ENCODE measurements at regions not wholly inside any gene's neighbourhood (a gene's known extent, or its start where the extent isn't known, plus 50 kb on each side); places are given as distances from the start of the nearest gene placed in this dataset.

DNA sequence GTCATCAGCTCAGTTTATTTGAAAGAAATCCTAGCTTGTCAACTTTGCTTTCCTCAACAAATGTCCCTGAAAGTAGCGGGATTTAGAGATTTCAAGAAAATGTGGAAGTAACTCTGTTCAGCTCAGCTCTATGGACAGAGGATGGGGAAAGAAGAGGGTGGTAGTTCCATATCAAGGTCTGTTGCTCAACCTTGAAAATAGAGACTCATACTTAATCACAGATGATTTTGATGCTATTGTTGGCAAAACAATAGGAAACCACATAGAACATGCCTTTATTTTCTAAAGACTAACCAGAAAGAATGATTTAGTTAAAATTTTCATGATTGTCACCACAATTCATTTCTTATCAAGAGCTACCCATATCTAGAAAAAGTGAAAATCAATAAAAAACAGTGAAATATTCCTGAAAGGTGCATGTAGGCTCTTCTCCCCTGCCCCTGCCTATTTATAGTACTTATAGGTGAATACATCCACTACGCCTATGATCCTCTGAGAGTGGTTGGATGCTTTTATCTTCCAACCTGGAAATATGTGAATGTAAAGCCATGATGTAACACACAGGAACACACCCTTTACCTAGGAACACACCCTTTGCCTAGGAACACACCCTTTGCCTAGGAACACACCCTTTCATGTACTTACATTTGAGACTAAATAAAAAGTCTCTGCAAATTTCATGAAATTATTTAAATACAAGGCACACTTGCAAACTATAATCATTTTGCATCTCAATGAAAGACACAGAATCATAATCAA lies 65.8 kb downstream of the ETAA1 start:
- no peak for DNase-seq

GRCh38 chr2:67463810-67464209 lies 66.7 kb downstream of the ETAA1 start:
- no peak for DNase-seq

DNA sequence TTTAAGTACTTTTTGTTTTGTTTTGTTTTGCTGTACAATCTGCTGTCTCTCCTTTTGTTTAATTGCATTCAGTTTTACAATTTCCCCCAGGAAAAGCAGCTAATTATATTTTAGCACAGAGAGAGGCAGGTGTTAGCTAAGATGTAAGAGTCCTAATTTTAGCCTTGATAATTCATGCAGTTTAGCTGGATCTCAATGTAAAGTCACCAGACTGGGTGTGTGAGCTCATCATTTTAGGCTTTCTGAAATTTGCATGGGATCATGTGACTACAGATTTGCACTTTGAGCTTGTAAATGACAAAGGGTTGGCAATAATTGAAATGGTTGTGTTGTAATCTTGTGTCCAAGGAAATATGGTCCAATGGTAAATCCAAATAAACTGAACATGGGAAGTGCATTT lies 68.5 kb downstream of the ETAA1 start:
- DNase-seq: no peak

DNA sequence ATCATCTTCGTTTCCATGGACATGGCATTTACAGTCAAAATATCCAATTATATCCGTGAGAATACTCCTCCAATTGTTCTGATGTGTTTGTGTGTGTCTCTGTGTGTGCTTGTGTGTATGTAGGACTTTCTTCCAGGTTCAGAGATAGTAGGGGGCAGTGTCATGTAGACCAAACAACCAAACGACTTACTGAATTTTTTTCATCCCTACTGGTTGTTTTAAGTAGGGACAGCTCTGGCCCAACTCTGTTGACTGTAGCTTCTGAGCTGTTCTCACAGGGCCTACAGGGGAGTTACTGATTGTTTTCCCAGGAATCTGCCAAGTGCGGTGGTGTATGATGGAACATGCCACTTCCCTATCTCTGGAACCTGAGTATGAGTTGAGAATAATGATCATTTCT lies 69.6 kb downstream of the ETAA1 start:
- no peak for DNase-seq

GRCh38 chr2:67471681-67472080 lies 74.5 kb downstream of the ETAA1 start:
- DNase-seq: no peak

DNA sequence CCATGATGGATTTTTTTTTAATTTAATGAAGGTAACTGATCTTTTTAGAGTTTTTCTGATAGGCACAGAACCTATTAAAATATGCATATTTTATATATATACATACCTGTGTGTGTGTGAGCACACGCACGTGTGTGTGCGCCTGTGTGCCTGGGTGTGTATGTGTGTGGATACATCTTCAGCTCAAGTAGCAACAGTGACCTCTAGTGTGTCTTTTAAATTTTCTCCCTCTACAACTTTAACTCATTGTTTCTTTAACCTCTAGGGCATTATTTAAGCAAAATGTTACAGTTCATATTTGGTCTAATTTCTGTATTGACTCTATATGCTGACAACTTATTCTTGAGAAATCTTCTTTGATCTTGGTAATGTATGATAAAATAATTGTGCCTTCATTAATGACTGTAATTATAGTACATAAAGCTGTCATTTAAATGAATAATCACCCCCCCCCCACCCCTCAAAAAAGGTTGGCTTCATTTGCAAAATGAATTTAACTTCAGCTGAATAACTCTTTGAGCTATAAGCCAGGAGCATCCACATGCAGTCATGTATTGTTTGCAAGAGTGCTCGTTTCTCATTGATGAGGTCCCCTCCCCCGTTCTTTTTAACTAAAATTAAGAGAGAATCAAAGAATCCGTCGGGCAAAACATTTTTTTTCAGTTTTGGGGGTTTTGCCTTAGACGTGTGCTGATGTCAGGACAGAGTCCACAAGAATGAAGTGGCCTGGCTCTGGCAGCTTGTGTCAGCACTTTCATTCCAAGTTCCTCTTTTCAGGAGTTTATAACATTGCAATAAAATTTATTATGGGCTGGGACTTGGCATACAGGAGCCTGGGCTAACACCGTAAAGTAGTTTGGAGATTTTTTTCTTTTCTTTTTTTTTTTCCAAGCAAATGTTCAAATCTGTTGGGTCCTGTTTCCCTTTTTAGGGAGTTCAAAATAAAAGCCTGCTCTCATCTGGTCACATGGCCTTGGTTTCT lies 80.0 kb downstream of the ETAA1 start:
- DNase-seq: peak; percentile 12

- no peak for DNase-seq
Measured at GRCh38 chr2:67479261-67479660, 82.1 kb downstream of the ETAA1 start.

- no peak for DNase-seq
Measured at GRCh38 chr2:67485431-67485830, 88.3 kb downstream of the ETAA1 start.

GRCh38 chr2:67486041-67486796 lies 89.1 kb downstream of the ETAA1 start:
- DNase-seq: no peak

DNA sequence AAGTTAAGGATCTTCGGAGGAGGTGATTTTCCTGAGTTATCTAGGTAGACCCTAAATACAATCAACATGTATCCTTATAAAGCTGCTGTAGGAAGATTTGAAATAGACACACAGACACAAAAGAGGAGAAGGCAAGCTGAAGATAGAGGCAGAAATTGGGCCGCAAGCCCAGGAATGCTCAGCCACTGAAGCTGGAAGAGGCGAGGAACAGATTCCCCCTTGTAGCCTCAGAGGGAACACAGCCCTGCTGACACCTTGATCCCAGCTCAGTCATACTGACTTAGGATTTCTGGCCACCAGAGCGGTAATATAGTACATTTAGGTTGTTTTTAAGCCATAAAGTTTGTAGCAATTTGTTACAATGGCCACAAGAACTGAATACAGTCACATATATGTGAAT lies 90.9 kb downstream of the ETAA1 start:
- no peak for DNase-seq

GRCh38 chr2:67489396-67489795 lies 92.3 kb downstream of the ETAA1 start:
- no peak for DNase-seq

DNA sequence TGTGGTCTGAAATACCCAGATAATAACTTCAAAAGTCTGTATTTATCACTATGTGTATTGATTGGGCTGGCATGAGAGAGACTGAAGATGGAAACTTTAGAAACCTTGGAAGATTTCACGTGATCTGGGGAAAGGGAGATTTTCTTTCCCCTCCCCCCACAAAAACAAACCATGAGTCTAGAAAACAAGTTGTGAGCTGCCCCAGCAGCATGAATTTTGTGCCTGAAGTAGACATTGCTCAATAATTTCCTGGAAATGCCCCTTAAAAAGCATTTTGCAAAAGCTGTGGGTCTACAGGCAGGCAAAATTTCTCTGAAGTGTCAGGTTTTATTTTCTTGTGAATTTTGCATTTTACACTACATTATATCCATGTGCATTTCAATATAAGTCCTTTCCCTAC lies 101.8 kb downstream of the ETAA1 start:
- DNase-seq: peak; percentile 46

DNA sequence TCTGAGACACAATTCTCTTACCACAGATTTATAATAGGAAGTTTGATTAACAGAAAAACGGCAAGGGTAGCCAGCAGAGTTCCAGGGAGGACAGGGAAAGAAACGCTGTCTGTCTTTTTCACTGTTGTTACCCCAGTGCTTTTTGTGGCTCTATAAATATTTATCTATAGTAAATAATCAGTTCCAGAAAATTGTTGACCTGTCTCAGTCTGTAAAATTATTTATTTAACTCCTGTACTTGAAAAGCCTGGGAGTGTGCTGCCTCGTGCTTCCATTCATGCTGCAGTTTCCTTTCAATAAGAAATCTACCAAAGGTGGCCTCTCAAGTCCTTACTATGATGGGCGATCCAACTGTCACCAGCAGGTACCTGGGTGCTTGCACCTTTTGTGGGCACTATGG lies 102.9 kb downstream of the ETAA1 start:
- DNase-seq: no peak

DNA sequence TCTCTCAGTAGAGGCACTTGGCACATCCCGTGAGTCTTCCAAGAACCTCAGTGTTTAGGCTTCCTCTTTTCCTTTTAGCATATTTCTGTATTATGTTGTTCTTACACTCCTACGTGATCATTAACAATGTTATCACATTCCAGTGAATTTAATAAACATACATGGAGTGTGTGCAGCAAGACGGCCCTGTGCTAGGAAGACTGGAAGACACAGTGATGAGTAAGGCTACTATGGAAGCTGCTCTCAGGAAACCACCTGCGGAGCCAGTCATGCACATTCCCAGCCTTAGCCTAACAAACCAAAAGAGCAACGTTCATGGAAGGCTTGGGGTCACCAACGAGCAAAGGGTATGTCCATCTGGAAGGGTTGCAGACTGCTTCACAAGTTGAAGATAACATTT lies 103.4 kb downstream of the ETAA1 start:
- no peak for DNase-seq

GRCh38 chr2:67502346-67503065 lies 105.4 kb downstream of the ETAA1 start:
- DNase-seq: no peak

DNA sequence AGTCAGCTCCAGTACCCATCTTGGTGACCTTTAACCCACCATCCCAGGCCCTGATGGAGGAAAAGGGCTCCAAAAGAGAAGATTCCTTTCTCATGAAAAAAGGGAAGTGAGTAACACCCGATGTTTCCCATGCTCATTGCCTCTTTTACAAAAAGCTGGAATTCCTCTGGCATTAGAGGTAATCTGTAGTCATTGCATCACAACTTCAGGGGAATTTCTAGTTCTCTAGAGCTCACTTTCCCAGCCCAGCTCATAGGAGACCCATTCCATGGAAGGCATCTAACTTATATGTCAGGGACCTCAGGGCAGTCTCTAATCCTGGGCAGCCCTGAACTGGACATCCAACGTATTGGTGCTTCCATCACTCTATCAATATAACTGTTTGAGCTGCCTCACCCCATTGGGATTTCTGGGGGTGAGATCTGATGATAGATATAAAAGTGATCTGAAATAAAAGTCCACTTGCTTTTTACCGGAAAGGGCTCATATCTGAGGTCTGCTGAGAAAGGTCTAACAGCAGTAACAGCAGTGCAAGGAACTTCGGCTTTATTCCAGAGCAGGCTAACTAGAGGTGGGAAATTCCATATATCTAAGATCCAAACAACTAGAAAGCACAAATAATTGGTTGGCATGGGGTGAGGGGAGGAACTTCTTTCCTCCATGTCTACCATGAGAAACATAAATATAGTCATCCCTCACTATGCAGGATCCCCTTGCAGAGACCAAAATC lies 106.1 kb downstream of the ETAA1 start:
- no peak for DNase-seq

DNA sequence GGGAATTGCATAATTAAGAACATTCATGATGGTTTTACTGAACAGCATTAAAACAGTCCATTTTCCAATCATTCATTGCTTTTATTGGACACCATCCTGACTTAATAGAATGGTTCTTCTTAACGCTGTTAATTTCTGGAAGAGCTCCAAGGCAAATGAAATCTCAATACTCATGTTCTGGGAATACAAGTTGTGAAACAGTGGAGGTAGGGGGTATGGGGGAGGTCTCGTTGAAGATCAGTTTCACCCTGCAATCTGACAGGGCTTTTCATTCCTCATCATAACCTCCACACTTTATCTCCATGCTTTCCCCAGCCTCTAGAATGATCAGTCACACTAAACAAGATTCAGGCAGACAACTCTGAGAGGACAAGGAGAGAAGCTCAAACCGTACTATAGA lies 113.6 kb downstream of the ETAA1 start:
- no peak for DNase-seq

DNA sequence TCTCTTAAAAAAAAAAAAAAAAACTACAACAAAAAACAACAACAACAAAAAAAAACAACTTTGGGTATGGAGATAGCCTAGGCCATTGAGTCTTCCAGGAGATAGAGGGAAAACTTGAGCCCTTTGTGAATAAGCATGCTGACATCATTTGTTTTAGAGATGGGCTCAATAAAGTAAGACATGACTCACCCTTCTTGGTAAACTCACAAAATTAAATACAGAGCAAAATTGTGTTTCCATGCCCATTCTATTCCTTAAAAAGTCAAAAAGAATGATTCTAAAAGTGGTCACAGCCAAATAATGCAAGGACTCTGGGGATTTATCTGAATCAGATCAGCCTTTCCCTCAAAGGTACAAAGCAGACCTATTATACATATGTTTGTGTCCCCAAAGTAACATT lies 117.4 kb downstream of the ETAA1 start:
- no peak for DNase-seq

GRCh38 chr2:67515056-67515455 lies 117.9 kb downstream of the ETAA1 start:
- DNase-seq: no peak

GRCh38 chr2:67515538-67515937 lies 118.4 kb downstream of the ETAA1 start:
- no peak for DNase-seq

DNA sequence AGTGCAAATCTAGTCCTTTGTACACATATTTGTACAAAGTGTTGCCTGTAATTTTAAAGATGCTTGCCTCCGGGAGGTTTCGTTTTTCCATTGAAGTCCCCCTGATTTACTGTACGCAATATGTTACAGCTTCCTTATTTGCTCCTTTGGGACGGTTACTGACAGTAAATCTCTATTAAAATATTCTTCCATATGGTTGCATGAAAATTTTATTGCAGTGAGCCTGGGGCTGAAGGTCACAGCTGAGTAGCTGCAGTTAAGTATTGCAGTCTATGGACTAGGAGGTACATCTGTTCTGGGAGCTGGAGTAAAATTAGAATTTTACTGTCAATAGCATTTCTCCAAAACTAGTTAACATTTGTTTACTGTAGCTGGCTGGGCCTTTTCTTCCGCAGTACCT lies 119.2 kb downstream of the ETAA1 start:
- no peak for DNase-seq

Data from OCI-M1 (cell line).